A549 (cell line): ENCODE measurements at regions not wholly inside any gene's neighbourhood (a gene's known extent, or its start where the extent isn't known, plus 50 kb on each side); places are given as distances from the start of the nearest gene placed in this dataset.

Experiments
- BCL3 ChIP-seq: fragments of >200 bp; sonication (Bioruptor Twin); formaldehyde crosslinking; IDR thresholded peaks from 3 replicates; pipeline ENCODE4 v1.6.1; 2016
- CTCF ChIP-seq: fragments of >200 bp; sonication (Bioruptor Twin); formaldehyde crosslinking; IDR thresholded peaks from 3 replicates; pipeline ENCODE4 v1.5.1; 2016
- PHF8 ChIP-seq: fragments of 200-600 bp; sonication (generic); IDR thresholded peaks from 2 replicates; pipeline ENCODE4 v1.6.1; 2016; ENCODE audit warnings: low read depth, mild to moderate bottlenecking, antibody characterized with exemption, moderate library complexity, borderline replicate concordance
- RNF2 ChIP-seq: fragments of 200-600 bp; sonication (generic); IDR thresholded peaks from 2 replicates; pipeline ENCODE4 v1.6.1; 2016; ENCODE audit warnings: low read depth, mild to moderate bottlenecking, antibody characterized with exemption, moderate library complexity, borderline replicate concordance

GRCh38 chr13:34360702-34361101 is 542.8 kb downstream of the RFC3 start:
- TF ChIP-seq RNF2 (no peak), CTCF (no peak), PHF8 (no peak), BCL3 (no peak)
